Neural crest cell (in vitro differentiated cells): ENCODE measurements at regions not wholly inside any gene's neighbourhood (a gene's known extent, or its start where the extent isn't known, plus 50 kb on each side); places are given as distances from the start of the nearest gene placed in this dataset. TPM values are rescaled to one million over a fixed set of nuclear protein-coding genes. Genes with fewer than 3 reads are reported as not detected.
"Not testable (repeated sequence)": the region's sequence is repeated elsewhere in the genome, so short reads cannot be mapped to it uniquely, and the experiment has no call there.

Experiments
- DNase-seq: peaks from one replicate; pipeline ENCODE4 v3.0.0; 2021; ENCODE audit warnings: low read depth, mixed read lengths, low spot score
- H3K27ac Mint-ChIP-seq: one replicate; pipeline ENCODE4 v1.8.0; 2021; ENCODE audit warnings: mild to moderate bottlenecking, mixed read lengths; ENCODE audit not compliant: unreplicated experiment
- H3K27me3 Mint-ChIP-seq: 2 replicates; pipeline ENCODE4 v1.8.0; 2021; ENCODE audit warnings: low read depth, mild to moderate bottlenecking, mixed read lengths
- H3K36me3 Mint-ChIP-seq: 2 replicates; pipeline ENCODE4 v1.8.0; 2021; ENCODE audit warnings: low read depth, mild to moderate bottlenecking, mixed read lengths
- H3K4me1 Mint-ChIP-seq: 2 replicates; pipeline ENCODE4 v1.8.0; 2021; ENCODE audit warnings: mixed read lengths
- H3K4me3 Mint-ChIP-seq: one replicate; pipeline ENCODE4 v1.8.0; 2021; ENCODE audit warnings: mild to moderate bottlenecking, mixed read lengths
- H3K9me3 Mint-ChIP-seq: 2 replicates; pipeline ENCODE4 v1.8.0; 2021; ENCODE audit warnings: mixed read lengths
- microRNA-seq: library from miRNA; unstranded; fragments of <30 nt; microRNA quantifications from one replicate; pipeline ENCODE4, GENCODE V29; 2020
- TF ChIP-seq, protein P1 (sequence below): fragments of 200-600 bp; sonication (generic); conservative IDR thresholded peaks from 2 replicates; pipeline ENCODE4 v1.5.0; 2021; ENCODE audit warnings: antibody characterized with exemption, mild to moderate bottlenecking

DNA sequence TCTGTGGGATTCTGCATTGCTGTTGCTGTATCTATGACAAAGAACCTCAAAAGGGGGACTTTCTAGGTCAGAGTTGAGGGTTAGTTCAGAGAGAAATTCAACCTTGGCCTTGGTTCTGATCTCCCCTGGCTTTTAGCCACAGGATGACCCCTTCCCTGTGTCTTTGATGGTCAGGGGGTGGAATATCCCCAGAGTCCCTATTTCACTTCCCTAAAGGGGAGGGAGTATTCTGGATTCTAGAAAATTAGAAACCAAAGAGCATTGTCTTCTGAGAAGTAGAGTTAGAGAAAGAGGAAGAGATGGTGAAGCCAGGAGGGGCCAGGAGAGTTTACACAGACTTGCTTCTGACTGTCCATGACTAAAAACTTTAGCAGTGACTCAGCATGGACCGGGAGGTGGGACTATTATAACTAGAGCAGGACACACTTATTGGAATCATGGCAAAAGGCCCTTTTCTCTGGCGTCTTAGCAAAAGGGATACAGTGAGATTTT lies 56.2 kb upstream of the LPAR1 start:
- Mint-ChIP-seq H3K4me3 (no peak overlapping the region), H3K27me3 (no peaks in the 10 kb centered on the region), H3K27ac (peak overlapping the region; percentile 82), H3K4me1 (peaks cover 17% of the 10 kb centered on the region), H3K36me3 (no peaks in the 10 kb centered on the region), H3K9me3 (peaks cover 2% of the 10 kb centered on the region)
- TF ChIP-seq, protein P1, sequence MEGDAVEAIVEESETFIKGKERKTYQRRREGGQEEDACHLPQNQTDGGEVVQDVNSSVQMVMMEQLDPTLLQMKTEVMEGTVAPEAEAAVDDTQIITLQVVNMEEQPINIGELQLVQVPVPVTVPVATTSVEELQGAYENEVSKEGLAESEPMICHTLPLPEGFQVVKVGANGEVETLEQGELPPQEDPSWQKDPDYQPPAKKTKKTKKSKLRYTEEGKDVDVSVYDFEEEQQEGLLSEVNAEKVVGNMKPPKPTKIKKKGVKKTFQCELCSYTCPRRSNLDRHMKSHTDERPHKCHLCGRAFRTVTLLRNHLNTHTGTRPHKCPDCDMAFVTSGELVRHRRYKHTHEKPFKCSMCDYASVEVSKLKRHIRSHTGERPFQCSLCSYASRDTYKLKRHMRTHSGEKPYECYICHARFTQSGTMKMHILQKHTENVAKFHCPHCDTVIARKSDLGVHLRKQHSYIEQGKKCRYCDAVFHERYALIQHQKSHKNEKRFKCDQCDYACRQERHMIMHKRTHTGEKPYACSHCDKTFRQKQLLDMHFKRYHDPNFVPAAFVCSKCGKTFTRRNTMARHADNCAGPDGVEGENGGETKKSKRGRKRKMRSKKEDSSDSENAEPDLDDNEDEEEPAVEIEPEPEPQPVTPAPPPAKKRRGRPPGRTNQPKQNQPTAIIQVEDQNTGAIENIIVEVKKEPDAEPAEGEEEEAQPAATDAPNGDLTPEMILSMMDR: no peak
- DNase-seq: no peak

DNA sequence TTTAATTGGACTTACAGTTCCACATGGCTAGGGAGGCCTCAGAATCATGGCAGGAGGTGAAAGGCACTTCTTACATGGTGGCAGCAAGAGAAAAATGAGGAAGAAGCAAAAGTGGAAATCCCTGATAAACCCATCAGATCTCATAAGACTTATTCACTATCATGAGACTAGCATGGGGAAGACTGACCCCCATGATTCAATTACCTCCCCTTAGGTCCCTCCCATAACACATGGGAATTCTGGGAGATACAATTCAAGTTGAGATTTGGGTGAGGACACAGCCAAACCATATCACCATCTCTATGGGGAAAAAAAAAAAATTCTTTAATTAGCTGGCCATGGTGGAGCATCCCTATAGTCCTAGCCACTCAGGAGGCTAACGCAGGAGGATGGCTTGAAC lies 53.9 kb upstream of the LPAR1 start:
- peaks cover 11% of the 10 kb centered on the region for H3K4me1 Mint-ChIP-seq
- not testable (repeated sequence) for DNase-seq, H3K27me3 Mint-ChIP-seq, H3K9me3 Mint-ChIP-seq, H3K36me3 Mint-ChIP-seq, H3K4me3 Mint-ChIP-seq, H3K27ac Mint-ChIP-seq

Small RNA genes in the stretch of these regions (microRNA-seq; reads per million reads assigned to microRNA genes)
- not detected for gene MIR7702
